GM23248 (cell line): ENCODE measurements at regions not wholly inside any gene's neighbourhood (a gene's known extent, or its start where the extent isn't known, plus 50 kb on each side); places are given as distances from the start of the nearest gene placed in this dataset.

Experiments
- DNase-seq: peaks from one replicate; pipeline ENCODE4 v3.0.0-alpha.2; 2015
- H2AFZ ChIP-seq: fragments of 200-600 bp; sonication (generic); 2 replicates; pipeline ENCODE4 v1.6.1; 2016; ENCODE audit warnings: antibody characterized with exemption
- H3F3A ChIP-seq: fragments of 200-600 bp; sonication (generic); 2 replicates; pipeline ENCODE4 v1.6.1; 2016; ENCODE audit warnings: mild to moderate bottlenecking, antibody characterized with exemption, mixed run types; ENCODE audit not compliant: insufficient read depth
- H3K27ac ChIP-seq: fragments of 200-600 bp; sonication (generic); 2 replicates; pipeline ENCODE4 v1.5.1; 2016; ENCODE audit warnings: mild to moderate bottlenecking
- H3K27me3 ChIP-seq: fragments of 200-600 bp; sonication (generic); replicated peaks from 2 replicates; pipeline ENCODE4 v1.6.1; 2016; ENCODE audit warnings: mild to moderate bottlenecking; ENCODE audit not compliant: insufficient read depth
- H3K36me3 ChIP-seq: fragments of 200-600 bp; sonication (generic); 2 replicates; pipeline ENCODE4 v1.6.1; 2016; ENCODE audit warnings: low read depth, mild to moderate bottlenecking
- H3K4me1 ChIP-seq: fragments of 200-600 bp; sonication (generic); 2 replicates; pipeline ENCODE4 v1.6.1; 2016; ENCODE audit warnings: mild to moderate bottlenecking; ENCODE audit not compliant: insufficient read depth
- H3K4me2 ChIP-seq: fragments of 200-600 bp; sonication (generic); one replicate; pipeline ENCODE4 v1.6.1; 2016; ENCODE audit warnings: mild to moderate bottlenecking; ENCODE audit not compliant: unreplicated experiment
- H3K4me3 ChIP-seq: fragments of 200-600 bp; sonication (generic); 2 replicates; pipeline ENCODE4 v1.5.1; 2016; ENCODE audit warnings: mild to moderate bottlenecking
- H3K79me2 ChIP-seq: fragments of 200-600 bp; sonication (generic); 2 replicates; pipeline ENCODE4 v1.6.1; 2016; ENCODE audit warnings: mild to moderate bottlenecking; ENCODE audit not compliant: insufficient read depth
- H3K9ac ChIP-seq: fragments of 200-600 bp; sonication (generic); 2 replicates; pipeline ENCODE4 v1.6.1; 2016; ENCODE audit warnings: mild to moderate bottlenecking
- H3K9me2 ChIP-seq: fragments of 200-600 bp; sonication (generic); 2 replicates; pipeline ENCODE4 v1.6.1; 2016; ENCODE audit warnings: mixed run types, mild to moderate bottlenecking, moderate library complexity; ENCODE audit not compliant: insufficient read depth
- H3K9me3 ChIP-seq: fragments of 200-600 bp; sonication (generic); one replicate; pipeline ENCODE4 v1.6.1; 2017; ENCODE audit warnings: low read depth
- H4K20me1 ChIP-seq: fragments of 200-600 bp; sonication (generic); 2 replicates; pipeline ENCODE4 v1.6.0; 2016; ENCODE audit not compliant: insufficient read depth
- EZH2 ChIP-seq: fragments of 200-600 bp; sonication (generic); IDR thresholded peaks from 2 replicates; pipeline ENCODE4 v1.6.1; 2018; ENCODE audit warnings: antibody characterized with exemption, mild to moderate bottlenecking; ENCODE audit not compliant: insufficient read depth, poor library complexity, severe bottlenecking
- EZH2phosphoT487 ChIP-seq: fragments of 200-600 bp; sonication (generic); IDR thresholded peaks from 2 replicates; pipeline ENCODE4 v1.6.1; 2018; ENCODE audit warnings: antibody characterized with exemption, moderate library complexity, mild to moderate bottlenecking, low read depth; ENCODE audit not compliant: insufficient read depth
- WGBS, 2 experiments: methylation state at CpG; one replicate each; pipeline ENCODE4 v1.1.6; 2015 to 2017; ENCODE audit warnings: low lambda C conversion rate in 2 of 2, low coverage in 1 of 2; ENCODE audit errors: missing lambda C conversion rate in 2 of 2; 5-methylcytosine and 5-hydroxymethylcytosine counted together
- in situ Hi-C: fragments of 300-500 bp; cut with MboI; formaldehyde crosslinking; loops from 2 replicates; pipeline ENCODE4 v1.15.0; 2020

DNA sequence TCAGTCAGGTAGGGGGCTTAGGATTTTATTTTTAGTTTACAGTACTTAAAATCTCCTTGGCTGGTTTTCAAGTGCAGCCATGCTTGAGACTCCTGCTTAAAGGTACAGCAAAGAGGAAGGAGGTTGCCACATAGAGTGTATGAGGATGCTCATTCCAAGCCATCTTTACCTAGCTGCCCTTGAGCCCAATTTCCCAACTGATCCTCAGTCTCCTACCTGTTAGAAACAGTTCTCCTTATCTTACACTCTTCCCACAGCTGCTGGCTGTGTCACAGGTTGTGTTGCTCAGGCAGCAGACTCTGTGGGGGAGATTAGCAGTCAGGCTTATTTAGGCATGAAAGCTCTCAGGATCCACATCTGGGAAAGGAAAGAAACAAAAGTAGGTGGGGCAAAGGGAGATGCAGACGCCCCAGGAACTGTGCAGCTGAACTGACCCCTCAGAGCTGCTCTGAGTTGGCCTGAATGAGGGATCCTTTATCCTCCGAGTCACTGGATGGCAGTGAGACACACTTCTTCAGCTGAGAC lies 95.1 kb downstream of the NMUR2 start:
- H3K4me2 ChIP-seq, result no peak overlapping the region
- no peaks in the 10 kb centered on the region for H3K9me3 ChIP-seq
- no peaks in the 10 kb centered on the region for H3F3A ChIP-seq
- H2AFZ ChIP-seq, result no peak overlapping the region
- no peak overlapping the region for H3K4me3 ChIP-seq
- in situ Hi-C loops, result no loop called here
- H3K27ac ChIP-seq, result no peak overlapping the region
- no peak for DNase-seq
- no peaks in the 10 kb centered on the region for H3K27me3 ChIP-seq
- no peak overlapping the region for H3K9ac ChIP-seq
- TF ChIP-seq EZH2phosphoT487 (no peak), EZH2 (no peak)
- no peaks in the 10 kb centered on the region for H3K4me1 ChIP-seq
- no peaks in the 10 kb centered on the region for H3K9me2 ChIP-seq
- H3K36me3 ChIP-seq, result no peaks in the 10 kb centered on the region
- H4K20me1 ChIP-seq, result no peaks in the 10 kb centered on the region
- 8 to 10% methylated on average over 2 of the region's 2 CpGs for WGBS, 2 experiments
- H3K79me2 ChIP-seq, result no peaks in the 10 kb centered on the region

DNA sequence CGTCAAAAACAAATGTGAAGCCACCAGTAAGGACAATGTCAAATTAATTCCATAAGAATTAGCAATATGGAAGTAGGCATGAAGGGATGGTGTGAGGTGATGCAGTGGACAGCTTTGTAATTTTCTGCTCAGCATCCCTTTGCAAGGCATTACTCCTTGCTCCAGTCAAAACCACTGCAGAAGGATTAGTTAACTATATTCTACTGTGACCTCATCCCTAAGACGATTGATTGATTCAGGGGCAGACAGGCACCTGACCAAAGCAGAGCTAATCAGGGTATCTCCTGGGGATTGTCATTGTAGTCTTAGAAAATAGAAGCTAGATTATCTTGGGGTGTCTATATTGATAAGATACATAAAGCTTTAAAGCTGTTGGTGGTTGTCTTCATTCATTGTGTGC lies 98.7 kb downstream of the NMUR2 start:
- Histone ChIP-seq H3K9me3 (no peaks in the 10 kb centered on the region), H3F3A (no peaks in the 10 kb centered on the region), H3K9ac (no peak overlapping the region), H4K20me1 (no peaks in the 10 kb centered on the region), H3K27ac (no peak overlapping the region), H2AFZ (no peak overlapping the region), H3K4me3 (no peak overlapping the region), H3K36me3 (no peaks in the 10 kb centered on the region), H3K9me2 (no peaks in the 10 kb centered on the region), H3K4me2 (no peak overlapping the region), H3K4me1 (no peaks in the 10 kb centered on the region), H3K27me3 (no peaks in the 10 kb centered on the region), H3K79me2 (no peaks in the 10 kb centered on the region)
- TF ChIP-seq EZH2phosphoT487 (no peak), EZH2 (no peak)
- DNase-seq, result no peak
- in situ Hi-C loops, result no loop called here
- whole genome bisulfite sequencing, 2 experiments, result 19 to 22% methylated on average over 2 of the region's 2 CpGs

DNA sequence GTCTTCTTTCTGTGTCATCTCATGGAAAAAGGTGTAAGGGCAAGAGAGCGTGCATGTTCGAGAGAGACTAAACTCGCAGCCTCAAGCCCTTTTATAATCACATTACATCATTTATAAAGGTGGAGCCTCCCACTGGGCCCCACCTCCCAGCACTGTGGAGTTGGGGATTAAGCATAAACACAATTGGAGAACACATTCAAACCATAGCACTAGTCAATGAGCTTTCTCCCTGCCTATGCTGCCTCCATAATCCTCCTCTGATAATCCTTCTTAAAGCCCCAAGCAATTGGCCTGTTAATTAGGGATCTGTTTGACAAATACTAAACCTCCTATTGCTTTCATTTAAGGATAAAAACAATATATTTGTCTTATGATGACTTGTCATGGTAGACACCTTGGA lies 99.6 kb downstream of the NMUR2 start:
- H3K4me1 ChIP-seq, result no peaks in the 10 kb centered on the region
- 33 to 43% methylated on average over 3 of the region's 3 CpGs for WGBS, 2 experiments
- DNase-seq, result no peak
- in situ Hi-C loops, result no loop called here
- H3K9me2 ChIP-seq, result no peaks in the 10 kb centered on the region
- TF ChIP-seq EZH2 (no peak), EZH2phosphoT487 (no peak)
- H3K36me3 ChIP-seq, result no peaks in the 10 kb centered on the region
- H3K4me2 ChIP-seq, result no peak overlapping the region
- no peaks in the 10 kb centered on the region for H4K20me1 ChIP-seq
- H3K9ac ChIP-seq, result no peak overlapping the region
- no peaks in the 10 kb centered on the region for H3K79me2 ChIP-seq
- no peak overlapping the region for H2AFZ ChIP-seq
- H3F3A ChIP-seq, result no peaks in the 10 kb centered on the region
- H3K27me3 ChIP-seq, result no peaks in the 10 kb centered on the region
- H3K4me3 ChIP-seq, result no peak overlapping the region
- no peak overlapping the region for H3K27ac ChIP-seq
- H3K9me3 ChIP-seq, result no peaks in the 10 kb centered on the region

DNA sequence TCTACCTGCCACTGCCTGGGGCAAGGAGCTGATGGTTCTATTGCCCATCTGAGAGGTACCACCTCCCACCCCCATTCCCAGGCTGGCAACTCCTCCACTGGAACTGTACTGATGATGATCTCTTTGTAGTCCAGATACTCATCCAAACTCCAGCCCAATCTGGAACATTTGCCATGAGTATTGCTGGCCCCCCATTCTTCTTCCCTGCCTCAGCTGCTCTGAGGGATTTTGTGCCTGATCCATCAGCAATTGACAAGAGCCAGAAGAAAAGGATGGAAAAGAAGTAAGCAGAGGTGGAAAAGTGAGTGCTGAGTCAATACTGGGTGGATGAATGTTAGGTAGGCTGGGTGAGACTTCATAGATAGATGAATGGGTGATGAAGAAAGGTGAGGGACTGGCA lies 101.2 kb downstream of the NMUR2 start:
- H3K4me2 ChIP-seq, result no peak overlapping the region
- H3K4me1 ChIP-seq, result no peaks in the 10 kb centered on the region
- H3F3A ChIP-seq, result no peaks in the 10 kb centered on the region
- H3K9me2 ChIP-seq, result no peaks in the 10 kb centered on the region
- TF ChIP-seq EZH2, result no peak
- no peak for TF ChIP-seq EZH2phosphoT487
- no peak overlapping the region for H3K4me3 ChIP-seq
- H2AFZ ChIP-seq, result no peak overlapping the region
- H3K27ac ChIP-seq, result no peak overlapping the region
- H3K9ac ChIP-seq, result no peak overlapping the region
- no peaks in the 10 kb centered on the region for H3K36me3 ChIP-seq
- H3K27me3 ChIP-seq, result no peaks in the 10 kb centered on the region
- no peak for DNase-seq
- H3K9me3 ChIP-seq, result no peaks in the 10 kb centered on the region
- in situ Hi-C loops, result no loop called here
- H3K79me2 ChIP-seq, result no peaks in the 10 kb centered on the region
- H4K20me1 ChIP-seq, result no peaks in the 10 kb centered on the region

DNA sequence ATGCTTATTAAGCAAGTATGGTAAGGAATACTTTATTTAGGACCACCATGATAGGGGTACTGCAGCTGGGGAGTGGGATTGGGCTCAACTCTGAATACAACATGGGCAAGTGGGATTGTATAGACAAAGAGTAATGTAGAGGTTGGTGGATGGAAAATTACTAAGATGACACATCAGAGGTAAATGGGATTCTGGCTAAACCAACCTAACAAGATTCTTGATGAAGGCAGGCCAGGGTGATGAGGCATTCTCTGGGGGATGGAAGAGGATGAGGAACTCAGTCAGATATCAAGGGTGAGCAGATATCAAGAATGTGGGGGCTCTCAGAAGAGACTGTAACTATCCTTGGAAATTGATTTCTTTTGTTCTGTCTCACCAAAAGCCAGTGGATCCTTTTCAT lies 107.2 kb downstream of the NMUR2 start:
- Histone ChIP-seq H3K9me2 (no peaks in the 10 kb centered on the region), H4K20me1 (no peaks in the 10 kb centered on the region), H3K4me3 (no peak overlapping the region), H3K27me3 (no peaks in the 10 kb centered on the region), H2AFZ (no peak overlapping the region), H3K27ac (no peak overlapping the region), H3K9ac (no peak overlapping the region), H3K36me3 (no peaks in the 10 kb centered on the region), H3K4me1 (no peaks in the 10 kb centered on the region), H3K79me2 (no peaks in the 10 kb centered on the region), H3K4me2 (no peak overlapping the region), H3F3A (no peaks in the 10 kb centered on the region), H3K9me3 (no peaks in the 10 kb centered on the region)
- no peak for DNase-seq
- in situ Hi-C loops, result no loop called here
- TF ChIP-seq EZH2, result no peak
- TF ChIP-seq EZH2phosphoT487, result no peak
